GM23338 (cell line): ENCODE measurements at regions not wholly inside any gene's neighbourhood (a gene's known extent, or its start where the extent isn't known, plus 50 kb on each side); places are given as distances from the start of the nearest gene placed in this dataset.

ENCODE experiments used
- ATAC-seq: fragments of 200-7000 bp; cut with Tn5 transposase; 3 replicates; pipeline ENCODE4 v1.9.1; 2020
- DNase-seq: peaks from one replicate; pipeline ENCODE4 v3.0.0-alpha.2; 2015; ENCODE audit warnings: low spot score
- H2AFZ ChIP-seq: fragments of 200-600 bp; sonication (generic); 2 replicates; pipeline ENCODE4 v1.8.0; 2016; ENCODE audit warnings: antibody characterized with exemption, mild to moderate bottlenecking, moderate library complexity
- H3F3A ChIP-seq: fragments of 200-600 bp; sonication (generic); replicated peaks from 2 replicates; pipeline ENCODE4 v1.8.0; 2017; ENCODE audit warnings: antibody characterized with exemption, mixed run types, low read depth
- H3K27ac ChIP-seq: fragments of 200-600 bp; sonication (generic); 2 replicates; pipeline ENCODE4 v1.6.1; 2016; ENCODE audit warnings: low read depth
- H3K27me3 ChIP-seq: fragments of 200-600 bp; sonication (generic); 2 replicates; pipeline ENCODE4 v1.8.0; 2016; ENCODE audit warnings: mild to moderate bottlenecking, mixed run types, moderate library complexity; ENCODE audit not compliant: insufficient read depth
- H3K36me3 ChIP-seq: fragments of 200-600 bp; sonication (generic); 2 replicates; pipeline ENCODE4 v1.8.0; 2016; ENCODE audit warnings: mild to moderate bottlenecking; ENCODE audit not compliant: insufficient read depth
- H3K4me1 ChIP-seq: fragments of 200-600 bp; sonication (generic); 2 replicates; pipeline ENCODE4 v1.8.0; 2016; ENCODE audit warnings: mild to moderate bottlenecking, moderate library complexity; ENCODE audit not compliant: insufficient read depth
- H3K4me2 ChIP-seq: fragments of 200-600 bp; sonication (generic); 2 replicates; pipeline ENCODE4 v1.7.1; 2017; ENCODE audit warnings: mixed run types
- H3K4me3 ChIP-seq: fragments of 200-600 bp; sonication (generic); 2 replicates; pipeline ENCODE4 v1.6.1; 2016; ENCODE audit warnings: mixed run types
- H3K79me2 ChIP-seq: fragments of 200-600 bp; sonication (generic); replicated peaks from 2 replicates; pipeline ENCODE4 v1.8.0; 2017; ENCODE audit warnings: mild to moderate bottlenecking; ENCODE audit not compliant: insufficient read depth
- H3K9me2 ChIP-seq: fragments of 200-600 bp; sonication (generic); 2 replicates; pipeline ENCODE4 v1.8.0; 2017; ENCODE audit not compliant: insufficient read depth
- H4K20me1 ChIP-seq: fragments of 200-600 bp; sonication (generic); replicated peaks from 2 replicates; pipeline ENCODE4 v1.8.0; 2017; ENCODE audit warnings: mild to moderate bottlenecking; ENCODE audit not compliant: insufficient read depth
- H3K27ac Mint-ChIP-seq: 2 replicates; pipeline ENCODE4 v1.8.0; 2020; ENCODE audit warnings: inconsistent platforms, mild to moderate bottlenecking, moderate library complexity, mixed read lengths
- H3K27me3 Mint-ChIP-seq: 3 replicates; pipeline ENCODE4 v1.8.0; 2022; ENCODE audit warnings: low read depth, mild to moderate bottlenecking, moderate library complexity, mixed read lengths, inconsistent platforms; ENCODE audit not compliant: insufficient read depth, poor library complexity
- H3K36me3 Mint-ChIP-seq: 3 replicates; pipeline ENCODE4 v1.8.0; 2021; ENCODE audit warnings: low read depth, mild to moderate bottlenecking, inconsistent platforms, moderate library complexity, mixed read lengths
- H3K4me1 Mint-ChIP-seq: 3 replicates; pipeline ENCODE4 v1.8.0; 2020; ENCODE audit warnings: mild to moderate bottlenecking, inconsistent platforms, mixed read lengths
- H3K4me3 Mint-ChIP-seq: 3 replicates; pipeline ENCODE4 v1.8.0; 2021; ENCODE audit warnings: moderate library complexity, mild to moderate bottlenecking, inconsistent platforms, mixed read lengths
- H3K9me3 Mint-ChIP-seq: 3 replicates; pipeline ENCODE4 v1.8.0; 2020; ENCODE audit warnings: moderate library complexity, mild to moderate bottlenecking, inconsistent platforms, mixed read lengths
- CREB1 ChIP-seq: fragments of 250-450 bp; sonication (Bioruptor Pico); IDR thresholded peaks from 2 replicates; pipeline ENCODE4 v1.5.0; 2020; ENCODE audit warnings: low read depth, mild to moderate bottlenecking, moderate library complexity
- CTCF ChIP-seq, 2 experiments: fragments of 200-600 bp in 1 of 2; sonication (generic) in 1 of 2; conservative IDR thresholded peaks; 2 replicates each; pipeline versions ENCODE4 v1.5.1 to v1.6.1; 2016 to 2017; ENCODE audit warnings: antibody characterized with exemption in 2 of 2, low read depth in 2 of 2, mild to moderate bottlenecking in 2 of 2, moderate library complexity in 1 of 2
- EZH2 ChIP-seq: fragments of 200-600 bp; sonication (generic); IDR thresholded peaks from one replicate; pipeline ENCODE4 v1.8.0; 2017; ENCODE audit warnings: antibody characterized with exemption, mild to moderate bottlenecking, low read depth; ENCODE audit not compliant: unreplicated experiment
- EZH2phosphoT487 ChIP-seq: fragments of 200-600 bp; sonication (generic); IDR thresholded peaks from one replicate; pipeline ENCODE4 v1.8.1; 2018; ENCODE audit warnings: antibody characterized with exemption; ENCODE audit not compliant: unreplicated experiment
- JUNB ChIP-seq: IDR thresholded peaks from one replicate; pipeline ENCODE4 v1.6.1; 2016; ENCODE audit warnings: antibody characterized with exemption; ENCODE audit not compliant: unreplicated experiment
- STAT1 ChIP-seq: IDR thresholded peaks from one replicate; pipeline ENCODE4 v1.6.1; 2016; ENCODE audit warnings: antibody characterized with exemption; ENCODE audit not compliant: unreplicated experiment
- ZNF114 ChIP-seq: fragments of 250-450 bp; sonication (Bioruptor Pico); IDR thresholded peaks from 2 replicates; pipeline ENCODE4 v1.5.0; 2020; ENCODE audit warnings: mild to moderate bottlenecking, moderate library complexity
- ZNF331 ChIP-seq: fragments of 250-450 bp; sonication (Bioruptor Pico); IDR thresholded peaks from 2 replicates; pipeline ENCODE4 v1.5.0; 2020; ENCODE audit warnings: low read depth, mild to moderate bottlenecking, moderate library complexity
- TF ChIP-seq, protein P1 (sequence below): IDR thresholded peaks from one replicate; pipeline ENCODE4 v1.6.1; 2018; ENCODE audit warnings: antibody characterized with exemption; ENCODE audit not compliant: unreplicated experiment
- TF ChIP-seq, protein P2 (sequence below): IDR thresholded peaks from 2 replicates; pipeline ENCODE4 v1.6.1; 2016; ENCODE audit warnings: antibody characterized with exemption

GRCh38 chr13:38530492-38530891 lies 156.4 kb upstream of the FREM2 start:
- H3K27ac Mint-ChIP-seq = no peak overlapping the region
- no peaks in the 10 kb centered on the region for H3K36me3 Mint-ChIP-seq
- no peak overlapping the region for H3K4me3 Mint-ChIP-seq
- no peaks in the 10 kb centered on the region for H3K9me3 Mint-ChIP-seq
- H3K27me3 Mint-ChIP-seq = no peaks in the 10 kb centered on the region
- no peaks in the 10 kb centered on the region for H3F3A ChIP-seq
- H3K27ac ChIP-seq = no peak overlapping the region
- H3K4me1 ChIP-seq = peaks cover 10% of the 10 kb centered on the region
- TF ChIP-seq ZNF114 (CRISPR knock-in tag) (no peak), CTCF (conservative IDR thresholded peaks at IDR 0.05; ENCODE audit: low read depth in 2 of 2) (peak; percentile 44 to 53)
- DNase-seq (peak; percentile 24), ATAC-seq (no peak)
- H3K9me2 ChIP-seq = no peaks in the 10 kb centered on the region
- no peak overlapping the region for H2AFZ ChIP-seq
- H3K4me1 Mint-ChIP-seq = peaks cover 26% of the 10 kb centered on the region
- H3K79me2 ChIP-seq = no peaks in the 10 kb centered on the region
- no peaks in the 10 kb centered on the region for H3K27me3 ChIP-seq
- no peak overlapping the region for H3K4me3 ChIP-seq
- H3K4me2 ChIP-seq = no peak overlapping the region
- H4K20me1 ChIP-seq = no peaks in the 10 kb centered on the region
- no peaks in the 10 kb centered on the region for H3K36me3 ChIP-seq

DNA sequence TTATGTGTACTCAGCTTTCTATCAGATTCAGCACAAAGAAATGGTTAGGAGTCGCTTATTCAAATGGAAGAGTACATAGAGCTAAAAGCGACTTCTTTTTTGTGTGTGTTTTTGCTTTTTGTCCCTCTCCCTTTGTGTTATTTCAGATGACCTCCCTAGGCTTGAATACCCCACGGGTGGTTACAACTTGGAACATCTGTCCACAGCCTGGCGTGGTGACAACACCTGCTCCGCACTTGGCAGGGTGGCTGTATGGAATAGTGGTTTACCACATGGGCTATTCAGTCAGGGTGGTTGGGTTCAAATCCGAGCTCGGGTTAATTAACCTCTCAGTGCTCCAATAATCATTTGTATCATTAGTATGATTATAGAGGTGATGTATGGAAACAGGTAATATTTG lies 151.6 kb upstream of the FREM2 start:
- ATAC-seq = no peak
- no peaks in the 10 kb centered on the region for H4K20me1 ChIP-seq

More for the DNA sequence above, 151.6 kb upstream of the FREM2 start:
- Histone ChIP-seq H3F3A (no peaks in the 10 kb centered on the region), H3K27ac (no peak overlapping the region), H3K4me2 (no peak overlapping the region), H3K9me2 (no peaks in the 10 kb centered on the region), H3K79me2 (no peaks in the 10 kb centered on the region), H3K36me3 (no peaks in the 10 kb centered on the region), H2AFZ (no peak overlapping the region), H3K4me3 (no peak overlapping the region), H3K4me1 (no peaks in the 10 kb centered on the region), H3K27me3 (no peaks in the 10 kb centered on the region)
- Mint-ChIP-seq H3K4me1 (peaks cover 10% of the 10 kb centered on the region; the same call in 1 of the 3 replicates), H3K36me3 (no peaks in the 10 kb centered on the region), H3K4me3 (no peak overlapping the region), H3K27ac (no peak overlapping the region), H3K9me3 (no peaks in the 10 kb centered on the region), H3K27me3 (no peaks in the 10 kb centered on the region)
- TF ChIP-seq EZH2phosphoT487 = no peak
- TF ChIP-seq, protein P1, sequence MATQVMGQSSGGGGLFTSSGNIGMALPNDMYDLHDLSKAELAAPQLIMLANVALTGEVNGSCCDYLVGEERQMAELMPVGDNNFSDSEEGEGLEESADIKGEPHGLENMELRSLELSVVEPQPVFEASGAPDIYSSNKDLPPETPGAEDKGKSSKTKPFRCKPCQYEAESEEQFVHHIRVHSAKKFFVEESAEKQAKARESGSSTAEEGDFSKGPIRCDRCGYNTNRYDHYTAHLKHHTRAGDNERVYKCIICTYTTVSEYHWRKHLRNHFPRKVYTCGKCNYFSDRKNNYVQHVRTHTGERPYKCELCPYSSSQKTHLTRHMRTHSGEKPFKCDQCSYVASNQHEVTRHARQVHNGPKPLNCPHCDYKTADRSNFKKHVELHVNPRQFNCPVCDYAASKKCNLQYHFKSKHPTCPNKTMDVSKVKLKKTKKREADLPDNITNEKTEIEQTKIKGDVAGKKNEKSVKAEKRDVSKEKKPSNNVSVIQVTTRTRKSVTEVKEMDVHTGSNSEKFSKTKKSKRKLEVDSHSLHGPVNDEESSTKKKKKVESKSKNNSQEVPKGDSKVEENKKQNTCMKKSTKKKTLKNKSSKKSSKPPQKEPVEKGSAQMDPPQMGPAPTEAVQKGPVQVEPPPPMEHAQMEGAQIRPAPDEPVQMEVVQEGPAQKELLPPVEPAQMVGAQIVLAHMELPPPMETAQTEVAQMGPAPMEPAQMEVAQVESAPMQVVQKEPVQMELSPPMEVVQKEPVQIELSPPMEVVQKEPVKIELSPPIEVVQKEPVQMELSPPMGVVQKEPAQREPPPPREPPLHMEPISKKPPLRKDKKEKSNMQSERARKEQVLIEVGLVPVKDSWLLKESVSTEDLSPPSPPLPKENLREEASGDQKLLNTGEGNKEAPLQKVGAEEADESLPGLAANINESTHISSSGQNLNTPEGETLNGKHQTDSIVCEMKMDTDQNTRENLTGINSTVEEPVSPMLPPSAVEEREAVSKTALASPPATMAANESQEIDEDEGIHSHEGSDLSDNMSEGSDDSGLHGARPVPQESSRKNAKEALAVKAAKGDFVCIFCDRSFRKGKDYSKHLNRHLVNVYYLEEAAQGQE = no peak
- no peak for TF ChIP-seq ZNF114 (CRISPR knock-in tag)
- no peak for TF ChIP-seq ZNF331 (CRISPR knock-in tag)
- TF ChIP-seq CTCF (conservative IDR thresholded peaks at IDR 0.05; ENCODE audit: low read depth in 2 of 2) = no peak
- no peak for TF ChIP-seq STAT1
- no peak for TF ChIP-seq JUNB
- TF ChIP-seq, protein P2, sequence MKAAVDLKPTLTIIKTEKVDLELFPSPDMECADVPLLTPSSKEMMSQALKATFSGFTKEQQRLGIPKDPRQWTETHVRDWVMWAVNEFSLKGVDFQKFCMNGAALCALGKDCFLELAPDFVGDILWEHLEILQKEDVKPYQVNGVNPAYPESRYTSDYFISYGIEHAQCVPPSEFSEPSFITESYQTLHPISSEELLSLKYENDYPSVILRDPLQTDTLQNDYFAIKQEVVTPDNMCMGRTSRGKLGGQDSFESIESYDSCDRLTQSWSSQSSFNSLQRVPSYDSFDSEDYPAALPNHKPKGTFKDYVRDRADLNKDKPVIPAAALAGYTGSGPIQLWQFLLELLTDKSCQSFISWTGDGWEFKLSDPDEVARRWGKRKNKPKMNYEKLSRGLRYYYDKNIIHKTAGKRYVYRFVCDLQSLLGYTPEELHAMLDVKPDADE = no peak
- no peak for TF ChIP-seq CREB1 (CRISPR knock-in tag)
- TF ChIP-seq EZH2 = no peak
- no peak for DNase-seq
